K562 (cell line): ENCODE measurements at regions not wholly inside any gene's neighbourhood (a gene's known extent, or its start where the extent isn't known, plus 50 kb on each side); places are given as distances from the start of the nearest gene placed in this dataset.

ENCODE experiments used
- ATAC-seq: fragments of 200-7000 bp; cut with Tn5 transposase; 3 replicates; pipeline ENCODE4 v1.9.1; 2020; ENCODE audit warnings: moderate library complexity
- BruUV-seq: library from RNA; stranded (reverse); fragments of 400-500 nt; replicated peaks from 2 replicates; lab custom pipeline; 2021; lab: Mats Ljungman, UMichigan
- CTCF ChIA-PET: fragments of 300-600 bp; formaldehyde crosslinking; extraction: SDS; loops from one replicate; lab custom pipeline; 2021; ENCODE audit warnings: low intra/inter-chr PET ratio; lab: Yijun Ruan, JAX
- POLR2A ChIA-PET: fragments of 300-600, 350-650 bp; sonication (Branson Sonifier 250); formaldehyde crosslinking; extraction: SDS; loops from one replicate; lab custom pipeline; 2021; ENCODE audit warnings: antibody characterized with exemption, inconsistent platforms; lab: Yijun Ruan, JAX
- DNase-seq, 4 experiments: peaks; one replicate each; pipeline versions ENCODE4 v3.0.0 to v3.0.0-alpha.2; 2011 to 2018; ENCODE audit warnings: low spot score in 3 of 4, mixed read lengths in 3 of 4; ENCODE audit errors: extremely low read depth in 1 of 4
- FAIRE-seq: peaks from 2 replicates; lab custom pipeline; 2011; peaks lifted over from hg19 to GRCh38; lab: Jason Lieb, UNC
- H2AFZ ChIP-seq: 2 replicates; pipeline ENCODE4 v1.6.0; 2011; ENCODE audit warnings: low read depth, low read length, control low read depth, inconsistent platforms
- H3K27ac ChIP-seq: fragments of 200-600 bp; 3 replicates; pipeline ENCODE4 v1.8.0; 2011; ENCODE audit warnings: low read depth, mild to moderate bottlenecking, control low read depth, inconsistent platforms, low read length, moderate library complexity, mixed read lengths; ENCODE audit errors: extremely low read depth
- H3K27me3 ChIP-seq, 2 experiments: fragments of 300-600 bp in 1 of 2; 2 replicates in 1 of 2; 3 replicates in 1 of 2; pipeline versions ENCODE4 v1.6.0 to v1.8.0; 2011; ENCODE audit warnings: inconsistent platforms in 2 of 2, low read length in 2 of 2, mild to moderate bottlenecking in 1 of 2, mixed read lengths in 1 of 2, moderate library complexity in 1 of 2; ENCODE audit not compliant: control insufficient read depth in 2 of 2, insufficient read depth in 2 of 2
- H3K36me3 ChIP-seq: fragments of 300-600 bp; 3 replicates; pipeline ENCODE4 v1.8.0; 2011; ENCODE audit warnings: mild to moderate bottlenecking, low read length, inconsistent platforms; ENCODE audit not compliant: control insufficient read depth, insufficient read depth
- H3K4me1 ChIP-seq, 2 experiments: fragments of 200-600 bp in 1 of 2; replicated peaks in 1 of 2; 2 replicates in 1 of 2; 3 replicates in 1 of 2; pipeline versions ENCODE4 v1.5.1 to v1.8.0; 2011; ENCODE audit warnings: inconsistent platforms in 2 of 2, low read length in 2 of 2, mild to moderate bottlenecking in 1 of 2, mixed read lengths in 1 of 2, moderate library complexity in 1 of 2; ENCODE audit not compliant: control insufficient read depth in 2 of 2, insufficient read depth in 2 of 2
- H3K4me2 ChIP-seq: 2 replicates; pipeline ENCODE4 v1.6.1; 2011; ENCODE audit warnings: low read length, control low read depth, inconsistent platforms, mixed read lengths; ENCODE audit not compliant: insufficient read depth
- H3K4me3 ChIP-seq: fragments of 200-600 bp; sonication (generic), shearing (Covaris generic); 2 replicates; pipeline ENCODE4 v1.5.1; 2016; ENCODE audit warnings: control low read depth, inconsistent platforms
- H3K79me2 ChIP-seq: fragments of 200-600 bp; 3 replicates; pipeline ENCODE4 v1.8.0; 2011; ENCODE audit warnings: low read length, inconsistent platforms; ENCODE audit not compliant: control insufficient read depth, insufficient read depth
- H3K9ac ChIP-seq, 2 experiments: 2 replicates each; pipeline versions ENCODE4 v1.6.0 to v1.6.1; 2011; ENCODE audit warnings: low read depth in 2 of 2, low read length in 2 of 2, control low read depth in 1 of 2, inconsistent platforms in 1 of 2, mild to moderate bottlenecking in 1 of 2, mixed read lengths in 1 of 2; ENCODE audit not compliant: insufficient read depth in 1 of 2
- H3K9me1 ChIP-seq: one replicate; pipeline ENCODE4 v1.6.0; 2011; ENCODE audit warnings: inconsistent platforms, mild to moderate bottlenecking, low read length, moderate library complexity; ENCODE audit not compliant: control insufficient read depth, insufficient read depth
- H3K9me3 ChIP-seq: replicated peaks from 2 replicates; pipeline ENCODE4 v1.5.1; 2011; ENCODE audit warnings: low read depth, low read length, inconsistent platforms; ENCODE audit not compliant: control insufficient read depth, insufficient read depth
- H4K20me1 ChIP-seq: replicated peaks from 2 replicates; pipeline ENCODE4 v1.6.1; 2011; ENCODE audit warnings: low read length, inconsistent platforms, mixed read lengths; ENCODE audit not compliant: control insufficient read depth, insufficient read depth
- KAT2B ChIP-seq: IDR thresholded peaks from one replicate; pipeline ENCODE4 v1.6.1; 2012; ENCODE audit warnings: low read depth, mild to moderate bottlenecking, control low read depth, inconsistent platforms, low read length, moderate library complexity
- MAFF ChIP-seq: IDR thresholded peaks from 2 replicates; pipeline ENCODE4 v1.6.1; 2012; ENCODE audit warnings: low read length, improper control_type of control experiment
- MBD2 ChIP-seq: sonication (generic); IDR thresholded peaks from 2 replicates; pipeline ENCODE4 v1.6.1; 2016; ENCODE audit warnings: low read depth, borderline replicate concordance
- NR2F6 ChIP-seq: fragments of 450-650 bp; formaldehyde crosslinking; IDR thresholded peaks from 2 replicates; pipeline ENCODE4 v1.4.0; 2020; ENCODE audit warnings: mild to moderate bottlenecking
- RBM14 ChIP-seq: fragments of 200-400 bp; formaldehyde crosslinking; IDR thresholded peaks from 2 replicates; pipeline ENCODE4 v1.6.1; 2018; ENCODE audit warnings: low read depth, mild to moderate bottlenecking, low read length, moderate library complexity, borderline replicate concordance; ENCODE audit not compliant: insufficient read depth
- SOX6 ChIP-seq: fragments of 450-650 bp; IDR thresholded peaks from 2 replicates; pipeline ENCODE4 v1.6.1; 2014; ENCODE audit warnings: mild to moderate bottlenecking
- SPI1 ChIP-seq: IDR thresholded peaks from 2 replicates; pipeline ENCODE4 v1.6.1; 2011; ENCODE audit warnings: low read depth, low read length, control low read depth, borderline replicate concordance
- STAG1 ChIP-seq: sonication (generic); formaldehyde crosslinking; IDR thresholded peaks from 2 replicates; pipeline ENCODE4 v1.5.0; 2020; ENCODE audit warnings: missing genetic modification reagents, borderline replicate concordance
- TFAM ChIP-seq: fragments of 250-450 bp; sonication (Bioruptor Pico); conservative IDR thresholded peaks from 2 replicates; pipeline ENCODE4 v1.5.0; 2021; ENCODE audit warnings: mild to moderate bottlenecking, moderate library complexity
- TRIM24 ChIP-seq, 2 experiments: fragments of 450-650 bp; IDR thresholded peaks; 2 replicates each; pipeline ENCODE4 v1.6.1; 2016
- ZNF146 ChIP-seq: IDR thresholded peaks from one replicate; pipeline ENCODE4 v1.6.1; 2018; ENCODE audit warnings: missing compliant biosample characterization; ENCODE audit not compliant: unreplicated experiment
- ZNF175 ChIP-seq: fragments of 200-800 bp; sonication (Bioruptor generic); IDR thresholded peaks from 2 replicates; pipeline ENCODE4 v1.6.1; 2016; ENCODE audit warnings: low read depth, mild to moderate bottlenecking, missing genetic modification characterization, missing compliant biosample characterization
- WGBS: fragments of 100-300 bp; shearing (Covaris generic); methylation state at CpG from one replicate; pipeline ENCODE4 v1.1.6; 2016; ENCODE audit warnings: low coverage, mixed read lengths; ENCODE audit not compliant: insufficient coverage; ENCODE audit errors: missing lambda C conversion rate; 5-methylcytosine and 5-hydroxymethylcytosine counted together
- in situ Hi-C: fragments of 300-500 bp; cut with MboI; formaldehyde crosslinking; loops from 4 replicates; pipeline ENCODE4 v1.15.0; 2018; ENCODE audit warnings: inconsistent platforms, mixed read lengths
- intact Hi-C: fragments of 100-400 bp; cut with micrococcal nuclease; formaldehyde crosslinking; loops from 2 replicates; pipeline ENCODE4 v1.14.2; 2022
- TF ChIP-seq, protein P1 (sequence below), 2 experiments: fragments of 150-350 bp in 1 of 2; IDR thresholded peaks; 2 replicates each; pipeline ENCODE4 v1.6.1; 2012 to 2016; ENCODE audit warnings: low read depth in 2 of 2, low read length in 2 of 2, mild to moderate bottlenecking in 1 of 2, moderate library complexity in 1 of 2
- TF ChIP-seq, protein P2 (sequence below): fragments of 250-450 bp; sonication (Bioruptor Pico); IDR thresholded peaks from 2 replicates; pipeline ENCODE4 v1.5.0; 2020; ENCODE audit warnings: mild to moderate bottlenecking, borderline replicate concordance
- TF ChIP-seq, protein P3 (sequence below): sonication (generic); formaldehyde crosslinking; IDR thresholded peaks from 2 replicates; pipeline ENCODE4 v1.8.0; 2022; ENCODE audit warnings: missing genetic modification reagents, mild to moderate bottlenecking, borderline replicate concordance

DNA sequence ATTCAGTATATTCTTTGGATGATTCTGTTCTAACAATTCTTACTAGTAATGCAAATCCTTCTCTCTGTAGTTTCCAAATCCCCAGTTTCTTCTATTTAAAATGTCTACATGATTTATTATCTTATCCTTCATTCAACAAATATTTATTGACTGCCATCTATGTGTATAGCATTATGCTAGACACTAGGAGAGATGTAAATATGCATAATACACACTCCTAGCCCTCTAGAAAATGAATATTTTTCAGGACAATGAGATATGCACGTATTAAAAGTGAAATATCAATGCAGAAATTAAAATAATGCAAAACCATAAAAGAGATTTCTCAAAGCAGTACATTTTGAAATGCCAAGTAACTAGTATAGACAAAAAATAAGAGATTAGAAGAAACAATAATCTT, 293.5 kb upstream of the CNR1 start:
- intact Hi-C loops (loop anchor here (10.0 kb wide), 1 partner anchor 625 kb away; no protein-coding TSS in a partner anchor), in situ Hi-C loops (no loop called here)
- H3K4me3 ChIP-seq = no peak overlapping the region
- H2AFZ ChIP-seq = no peak overlapping the region
- DNase-seq (no peak), ATAC-seq (no peak), FAIRE-seq (no peak)
- peaks cover 0 to 4% of the 10 kb centered on the region in 2 experiments; a peak in 1 of 5 replicates for H3K27me3 ChIP-seq
- H3K9me3 ChIP-seq = no peaks in the 10 kb centered on the region
- WGBS = 0% methylated on average over 1 of the region's 1 CpG
- no peaks in the 10 kb centered on the region for H4K20me1 ChIP-seq
- H3K9me1 ChIP-seq = no peaks in the 10 kb centered on the region
- no peak overlapping the region for H3K4me2 ChIP-seq
- ChIA-PET CTCF (no interaction called here), POLR2A (no interaction called here)
- H3K79me2 ChIP-seq = no peaks in the 10 kb centered on the region
- H3K4me1 ChIP-seq = no peaks in the 10 kb centered on the region
- no peak for TF ChIP-seq TFAM (CRISPR knock-in tag)
- no peak for TF ChIP-seq TRIM24 (IDR thresholded peaks at IDR 0.05)
- no peak for TF ChIP-seq SPI1
- no peak for TF ChIP-seq STAG1
- no peak for TF ChIP-seq MAFF
- TF ChIP-seq SOX6 = no peak
- TF ChIP-seq MBD2 = no peak
- no peak for TF ChIP-seq RBM14
- TF ChIP-seq KAT2B = no peak
- TF ChIP-seq, protein P1, sequence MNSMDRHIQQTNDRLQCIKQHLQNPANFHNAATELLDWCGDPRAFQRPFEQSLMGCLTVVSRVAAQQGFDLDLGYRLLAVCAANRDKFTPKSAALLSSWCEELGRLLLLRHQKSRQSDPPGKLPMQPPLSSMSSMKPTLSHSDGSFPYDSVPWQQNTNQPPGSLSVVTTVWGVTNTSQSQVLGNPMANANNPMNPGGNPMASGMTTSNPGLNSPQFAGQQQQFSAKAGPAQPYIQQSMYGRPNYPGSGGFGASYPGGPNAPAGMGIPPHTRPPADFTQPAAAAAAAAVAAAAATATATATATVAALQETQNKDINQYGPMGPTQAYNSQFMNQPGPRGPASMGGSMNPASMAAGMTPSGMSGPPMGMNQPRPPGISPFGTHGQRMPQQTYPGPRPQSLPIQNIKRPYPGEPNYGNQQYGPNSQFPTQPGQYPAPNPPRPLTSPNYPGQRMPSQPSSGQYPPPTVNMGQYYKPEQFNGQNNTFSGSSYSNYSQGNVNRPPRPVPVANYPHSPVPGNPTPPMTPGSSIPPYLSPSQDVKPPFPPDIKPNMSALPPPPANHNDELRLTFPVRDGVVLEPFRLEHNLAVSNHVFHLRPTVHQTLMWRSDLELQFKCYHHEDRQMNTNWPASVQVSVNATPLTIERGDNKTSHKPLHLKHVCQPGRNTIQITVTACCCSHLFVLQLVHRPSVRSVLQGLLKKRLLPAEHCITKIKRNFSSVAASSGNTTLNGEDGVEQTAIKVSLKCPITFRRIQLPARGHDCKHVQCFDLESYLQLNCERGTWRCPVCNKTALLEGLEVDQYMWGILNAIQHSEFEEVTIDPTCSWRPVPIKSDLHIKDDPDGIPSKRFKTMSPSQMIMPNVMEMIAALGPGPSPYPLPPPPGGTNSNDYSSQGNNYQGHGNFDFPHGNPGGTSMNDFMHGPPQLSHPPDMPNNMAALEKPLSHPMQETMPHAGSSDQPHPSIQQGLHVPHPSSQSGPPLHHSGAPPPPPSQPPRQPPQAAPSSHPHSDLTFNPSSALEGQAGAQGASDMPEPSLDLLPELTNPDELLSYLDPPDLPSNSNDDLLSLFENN (IDR thresholded peaks at IDR 0.05; ENCODE audit: low read depth in 2 of 2, low read length in 2 of 2) = no peak
- TF ChIP-seq, protein P2, sequence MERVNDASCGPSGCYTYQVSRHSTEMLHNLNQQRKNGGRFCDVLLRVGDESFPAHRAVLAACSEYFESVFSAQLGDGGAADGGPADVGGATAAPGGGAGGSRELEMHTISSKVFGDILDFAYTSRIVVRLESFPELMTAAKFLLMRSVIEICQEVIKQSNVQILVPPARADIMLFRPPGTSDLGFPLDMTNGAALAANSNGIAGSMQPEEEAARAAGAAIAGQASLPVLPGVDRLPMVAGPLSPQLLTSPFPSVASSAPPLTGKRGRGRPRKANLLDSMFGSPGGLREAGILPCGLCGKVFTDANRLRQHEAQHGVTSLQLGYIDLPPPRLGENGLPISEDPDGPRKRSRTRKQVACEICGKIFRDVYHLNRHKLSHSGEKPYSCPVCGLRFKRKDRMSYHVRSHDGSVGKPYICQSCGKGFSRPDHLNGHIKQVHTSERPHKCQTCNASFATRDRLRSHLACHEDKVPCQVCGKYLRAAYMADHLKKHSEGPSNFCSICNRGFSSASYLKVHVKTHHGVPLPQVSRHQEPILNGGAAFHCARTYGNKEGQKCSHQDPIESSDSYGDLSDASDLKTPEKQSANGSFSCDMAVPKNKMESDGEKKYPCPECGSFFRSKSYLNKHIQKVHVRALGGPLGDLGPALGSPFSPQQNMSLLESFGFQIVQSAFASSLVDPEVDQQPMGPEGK (CRISPR knock-in tag) = no peak
- no peak for TF ChIP-seq ZNF146
- TF ChIP-seq ZNF175 (CRISPR knock-in tag) = no peak
- TF ChIP-seq, protein P3, sequence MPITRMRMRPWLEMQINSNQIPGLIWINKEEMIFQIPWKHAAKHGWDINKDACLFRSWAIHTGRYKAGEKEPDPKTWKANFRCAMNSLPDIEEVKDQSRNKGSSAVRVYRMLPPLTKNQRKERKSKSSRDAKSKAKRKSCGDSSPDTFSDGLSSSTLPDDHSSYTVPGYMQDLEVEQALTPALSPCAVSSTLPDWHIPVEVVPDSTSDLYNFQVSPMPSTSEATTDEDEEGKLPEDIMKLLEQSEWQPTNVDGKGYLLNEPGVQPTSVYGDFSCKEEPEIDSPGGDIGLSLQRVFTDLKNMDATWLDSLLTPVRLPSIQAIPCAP (CRISPR knock-in tag) = no peak
- TF ChIP-seq NR2F6 (CRISPR knock-in tag) = no peak
- BruUV-seq = no TSS peak
- H3K36me3 ChIP-seq = no peaks in the 10 kb centered on the region
- H3K9ac ChIP-seq = no peak overlapping the region
- no peak overlapping the region for H3K27ac ChIP-seq
